ENCODE measurements at regions not wholly inside any gene's neighbourhood (a gene's known extent, or its start where the extent isn't known, plus 50 kb on each side); places are given as distances from the start of the nearest gene placed in this dataset.
A peak's percentile ranks its signal among the peaks of the same experiment; 100 is the strongest.

DNA sequence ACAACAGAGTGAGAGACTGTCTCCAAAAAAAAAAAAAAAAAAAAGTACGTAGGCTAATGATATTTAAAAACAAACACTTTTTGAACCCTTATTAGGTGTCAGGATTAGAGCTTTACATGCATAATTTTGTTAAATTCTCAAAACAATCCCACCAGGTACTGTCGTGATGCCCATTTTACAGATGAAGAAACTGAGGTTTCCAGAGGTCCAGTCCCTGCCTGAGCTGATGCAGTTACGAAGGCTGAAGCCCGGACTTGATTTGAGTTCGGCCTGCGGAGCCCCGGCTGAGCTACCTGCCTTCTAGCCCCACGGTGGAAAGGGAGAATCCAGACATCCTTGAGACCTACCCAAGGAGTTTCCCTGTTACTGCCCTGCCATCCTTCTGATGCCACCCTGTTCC, 137.5 kb upstream of the EEF2KMT start:
- H3K4me1 ChIP-seq (ENCODE audit: insufficient read depth, low read length): no peaks in the 10 kb centered on the region
- in situ Hi-C loops (cut with HindIII; ENCODE audit: extremely low pct_ligation_motif_present, low pct_unique_long_range_greater_than_20kb) (loop anchor here (5.0 to 25.0 kb wide), 2 partner anchors 257 to 377 kb away; no protein-coding TSS in a partner anchor), intact Hi-C loops (cut with micrococcal nuclease; ENCODE audit: unreplicated experiment) (no loop called here)
- no peak overlapping the region for H3K9ac ChIP-seq (ENCODE audit: insufficient read depth, low read depth, low read length)
- 38% methylated on average over 8 of the region's 8 CpGs for WGBS (ENCODE audit: low lambda C conversion rate)
- ChIA-PET POLR2A (no interaction called here), CTCF (ENCODE audit: low intra/inter-chr PET ratio, low total read pairs) (no interaction called here)
- no peak overlapping the region for H2AFZ ChIP-seq (ENCODE audit: low read length)
- H3K4me3 ChIP-seq (replicated peaks in 1 of 3; ENCODE audit: insufficient read depth in 1 of 3, low read depth in 2 of 3, low read length in 3 of 3): no peak overlapping the region
- no TSS peak for BruUV-seq (replicated peaks)
- ATAC-seq: no peak
- 0 out of 2 replicates have a peak, but pooled peaks cover 4% of the 10 kb centered on the region for H3K9me3 ChIP-seq (ENCODE audit: low read length)
- H3K36me3 ChIP-seq (replicated peaks in 1 of 2; ENCODE audit: control insufficient read depth in 1 of 2, insufficient read depth in 2 of 2, low read length in 2 of 2): no peaks in the 10 kb centered on the region
- no peak overlapping the region for H3K27ac ChIP-seq (ENCODE audit: extremely low read length, insufficient read depth, low read length)
- no peak overlapping the region for H3K4me2 ChIP-seq (ENCODE audit: low read depth, low read length)
- H3K27me3 ChIP-seq (ENCODE audit: control insufficient read depth in 1 of 2, insufficient read depth in 2 of 2, low read length in 2 of 2): peaks cover 1 to 11% of the 10 kb centered on the region in 2 experiments; a peak in 3 of 5 replicates
- DNase-seq (ENCODE audit: low spot score): no peak
- TF ChIP-seq IKZF4 (CRISPR knock-in tag; IDR thresholded peaks at IDR 0.05; ENCODE audit: borderline replicate concordance, low read depth, not compliant biosample characterization): no peak
- peak; percentile 72 for TF ChIP-seq ZNF629 (CRISPR knock-in tag; conservative IDR thresholded peaks at IDR 0.05)
- H3K79me2 ChIP-seq (ENCODE audit: insufficient read depth, low read length): no peaks in the 10 kb centered on the region
- no peaks in the 10 kb centered on the region; the same call in 1 of the 2 replicates for H4K20me1 ChIP-seq (ENCODE audit: insufficient read depth, low read length)
- FAIRE-seq: no peak

DNA sequence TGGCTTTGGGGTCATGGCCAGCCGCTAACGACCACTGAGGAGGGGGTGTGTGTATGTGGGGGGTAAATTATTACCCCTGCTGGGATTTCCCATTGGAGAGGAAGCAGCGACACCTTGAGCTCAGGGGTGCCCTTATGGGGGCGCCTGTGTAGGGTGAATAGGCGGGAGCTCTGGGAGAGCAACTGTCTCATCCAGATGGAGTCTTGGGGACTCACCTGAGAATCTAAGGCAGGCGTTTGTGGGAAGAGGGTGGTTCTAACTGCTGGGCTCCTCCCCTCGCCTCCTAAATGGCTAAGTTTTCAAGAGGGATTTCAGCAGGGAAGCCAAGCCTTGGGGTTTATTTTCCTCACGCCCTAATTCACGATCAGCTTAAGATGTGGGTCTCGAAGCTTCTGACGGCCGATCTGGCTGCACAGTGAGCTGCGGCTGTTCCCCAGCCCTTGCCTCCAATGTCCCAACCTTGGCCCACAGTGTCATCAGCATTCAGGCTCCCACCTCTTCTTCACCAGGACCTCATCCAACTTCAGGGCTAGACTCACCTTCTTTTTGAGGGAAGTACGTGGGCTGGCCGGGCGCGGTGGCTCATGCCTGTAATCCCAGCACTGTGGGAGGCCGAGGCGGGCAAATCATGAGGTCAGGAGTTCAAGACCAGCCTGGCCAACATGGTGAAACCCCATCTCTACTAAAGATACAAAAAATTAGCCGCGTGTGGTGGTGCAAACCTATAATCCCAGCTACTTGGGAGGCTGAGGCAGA, 136.9 kb upstream of the EEF2KMT start:
- POLR2A ChIA-PET: no interaction called here
- BruUV-seq (replicated peaks): no TSS peak

More for the DNA sequence above, 136.9 kb upstream of the EEF2KMT start:
- H4K20me1 ChIP-seq (ENCODE audit: insufficient read depth, low read length): no peaks in the 10 kb centered on the region; the same call in 1 of the 2 replicates
- no peak overlapping the region for H3K27ac ChIP-seq (ENCODE audit: extremely low read length, insufficient read depth, low read length)
- intact Hi-C loops (cut with micrococcal nuclease; ENCODE audit: unreplicated experiment) (no loop called here), in situ Hi-C loops (cut with HindIII; ENCODE audit: extremely low pct_ligation_motif_present, low pct_unique_long_range_greater_than_20kb) (loop anchor here (5.0 to 25.0 kb wide), 2 partner anchors 258 to 378 kb away; no protein-coding TSS in a partner anchor)
- H3K9ac ChIP-seq (ENCODE audit: insufficient read depth, low read depth, low read length): no peak overlapping the region
- no peaks in the 10 kb centered on the region for H3K79me2 ChIP-seq (ENCODE audit: insufficient read depth, low read length)
- WGBS (ENCODE audit: low lambda C conversion rate): 47% methylated on average over 21 of the region's 21 CpGs
- H3K4me1 ChIP-seq (ENCODE audit: insufficient read depth, low read length): no peaks in the 10 kb centered on the region
- CTCF ChIA-PET (ENCODE audit: low intra/inter-chr PET ratio, low total read pairs): no interaction called here
- FAIRE-seq (no peak), DNase-seq (ENCODE audit: low spot score) (no peak), ATAC-seq (no peak)
- TF ChIP-seq, protein P1, sequence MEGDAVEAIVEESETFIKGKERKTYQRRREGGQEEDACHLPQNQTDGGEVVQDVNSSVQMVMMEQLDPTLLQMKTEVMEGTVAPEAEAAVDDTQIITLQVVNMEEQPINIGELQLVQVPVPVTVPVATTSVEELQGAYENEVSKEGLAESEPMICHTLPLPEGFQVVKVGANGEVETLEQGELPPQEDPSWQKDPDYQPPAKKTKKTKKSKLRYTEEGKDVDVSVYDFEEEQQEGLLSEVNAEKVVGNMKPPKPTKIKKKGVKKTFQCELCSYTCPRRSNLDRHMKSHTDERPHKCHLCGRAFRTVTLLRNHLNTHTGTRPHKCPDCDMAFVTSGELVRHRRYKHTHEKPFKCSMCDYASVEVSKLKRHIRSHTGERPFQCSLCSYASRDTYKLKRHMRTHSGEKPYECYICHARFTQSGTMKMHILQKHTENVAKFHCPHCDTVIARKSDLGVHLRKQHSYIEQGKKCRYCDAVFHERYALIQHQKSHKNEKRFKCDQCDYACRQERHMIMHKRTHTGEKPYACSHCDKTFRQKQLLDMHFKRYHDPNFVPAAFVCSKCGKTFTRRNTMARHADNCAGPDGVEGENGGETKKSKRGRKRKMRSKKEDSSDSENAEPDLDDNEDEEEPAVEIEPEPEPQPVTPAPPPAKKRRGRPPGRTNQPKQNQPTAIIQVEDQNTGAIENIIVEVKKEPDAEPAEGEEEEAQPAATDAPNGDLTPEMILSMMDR (CRISPR knock-in tag; IDR thresholded peaks at IDR 0.05): 0 out of 2 replicates have a peak, but pooled peaks have one; percentile 6
- TF ChIP-seq, protein P2, sequence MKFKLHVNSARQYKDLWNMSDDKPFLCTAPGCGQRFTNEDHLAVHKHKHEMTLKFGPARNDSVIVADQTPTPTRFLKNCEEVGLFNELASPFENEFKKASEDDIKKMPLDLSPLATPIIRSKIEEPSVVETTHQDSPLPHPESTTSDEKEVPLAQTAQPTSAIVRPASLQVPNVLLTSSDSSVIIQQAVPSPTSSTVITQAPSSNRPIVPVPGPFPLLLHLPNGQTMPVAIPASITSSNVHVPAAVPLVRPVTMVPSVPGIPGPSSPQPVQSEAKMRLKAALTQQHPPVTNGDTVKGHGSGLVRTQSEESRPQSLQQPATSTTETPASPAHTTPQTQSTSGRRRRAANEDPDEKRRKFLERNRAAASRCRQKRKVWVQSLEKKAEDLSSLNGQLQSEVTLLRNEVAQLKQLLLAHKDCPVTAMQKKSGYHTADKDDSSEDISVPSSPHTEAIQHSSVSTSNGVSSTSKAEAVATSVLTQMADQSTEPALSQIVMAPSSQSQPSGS (CRISPR knock-in tag; IDR thresholded peaks at IDR 0.05): no peak
- H3K9me3 ChIP-seq (ENCODE audit: low read length): 0 out of 2 replicates have a peak, but pooled peaks cover 4% of the 10 kb centered on the region
- no peak overlapping the region for H3K4me2 ChIP-seq (ENCODE audit: low read depth, low read length)
- no peaks in the 10 kb centered on the region for H3K36me3 ChIP-seq (replicated peaks in 1 of 2; ENCODE audit: control insufficient read depth in 1 of 2, insufficient read depth in 2 of 2, low read length in 2 of 2)
- no peak overlapping the region for H3K4me3 ChIP-seq (replicated peaks in 1 of 3; ENCODE audit: insufficient read depth in 1 of 3, low read depth in 2 of 3, low read length in 3 of 3)
- H3K27me3 ChIP-seq (ENCODE audit: control insufficient read depth in 1 of 2, insufficient read depth in 2 of 2, low read length in 2 of 2): peaks cover 1 to 11% of the 10 kb centered on the region in 2 experiments; a peak in 3 of 5 replicates
- H2AFZ ChIP-seq (ENCODE audit: low read length): no peak overlapping the region

Data from HepG2 (cell line).